UCSD-AML1 (cell line): ENCODE measurements at regions not wholly inside any gene's neighbourhood (a gene's known extent, or its start where the extent isn't known, plus 50 kb on each side); places are given as distances from the start of the nearest gene placed in this dataset.

Source experiments
- DNase-seq: peaks from one replicate; lab custom pipeline; 2025; ENCODE audit not compliant: unreplicated experiment; lab: John Stamatoyannopoulos, UW

DNA sequence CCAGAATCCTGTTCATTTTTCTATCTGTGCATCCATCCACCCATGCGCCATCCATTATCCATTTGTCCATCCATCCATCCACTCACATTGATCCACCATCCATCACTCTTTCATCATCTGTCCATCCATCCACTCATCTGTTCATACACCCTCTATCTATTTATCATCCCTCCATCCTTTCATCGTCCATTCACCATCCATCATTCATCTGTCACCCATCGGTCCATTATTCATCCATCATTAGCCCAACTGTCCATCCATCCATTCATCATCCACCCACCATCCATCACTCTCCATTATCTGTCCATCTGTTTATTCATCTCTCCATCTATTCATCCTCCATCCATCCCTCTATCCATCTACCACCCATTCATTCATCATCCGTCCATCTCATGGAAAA, 125.7 kb upstream of the TMPRSS2 start:
- no peak for DNase-seq

DNA sequence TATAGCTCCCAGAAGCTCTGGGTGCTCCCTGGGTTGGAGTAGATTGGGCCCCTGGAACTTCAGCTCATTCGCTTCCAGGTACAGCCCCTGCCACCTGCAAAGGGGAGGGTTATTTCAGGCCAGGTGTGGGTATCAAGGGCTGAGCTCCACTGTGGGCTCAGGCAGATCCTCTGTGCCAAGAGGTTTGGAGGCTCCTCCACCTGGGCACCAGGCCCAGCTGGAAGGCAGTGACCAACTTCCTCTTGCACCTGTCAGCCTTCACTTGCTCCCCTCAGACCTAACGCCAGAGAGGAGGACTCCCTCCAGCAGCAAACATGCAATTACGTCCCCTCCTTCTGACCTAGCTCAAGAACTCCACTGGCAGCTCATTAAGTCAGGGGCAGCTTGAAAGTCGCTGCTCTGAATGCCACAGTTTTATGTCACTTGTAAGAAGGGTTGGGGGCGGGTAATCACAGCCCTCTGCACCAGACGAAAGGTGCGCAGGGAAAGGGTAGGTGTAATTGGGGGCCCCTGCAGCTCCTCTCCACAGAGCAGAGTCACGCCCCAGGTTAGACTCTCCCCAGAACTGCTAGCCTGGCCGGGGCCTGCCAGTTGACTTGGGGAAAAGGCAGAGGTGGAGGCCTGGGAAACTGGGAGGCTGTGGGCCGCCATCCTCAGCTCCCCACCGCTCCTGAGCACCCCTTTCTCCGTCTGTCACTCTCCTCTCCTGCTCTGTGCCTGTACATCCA, 125.0 kb upstream of the TMPRSS2 start:
- no peak for DNase-seq

DNA sequence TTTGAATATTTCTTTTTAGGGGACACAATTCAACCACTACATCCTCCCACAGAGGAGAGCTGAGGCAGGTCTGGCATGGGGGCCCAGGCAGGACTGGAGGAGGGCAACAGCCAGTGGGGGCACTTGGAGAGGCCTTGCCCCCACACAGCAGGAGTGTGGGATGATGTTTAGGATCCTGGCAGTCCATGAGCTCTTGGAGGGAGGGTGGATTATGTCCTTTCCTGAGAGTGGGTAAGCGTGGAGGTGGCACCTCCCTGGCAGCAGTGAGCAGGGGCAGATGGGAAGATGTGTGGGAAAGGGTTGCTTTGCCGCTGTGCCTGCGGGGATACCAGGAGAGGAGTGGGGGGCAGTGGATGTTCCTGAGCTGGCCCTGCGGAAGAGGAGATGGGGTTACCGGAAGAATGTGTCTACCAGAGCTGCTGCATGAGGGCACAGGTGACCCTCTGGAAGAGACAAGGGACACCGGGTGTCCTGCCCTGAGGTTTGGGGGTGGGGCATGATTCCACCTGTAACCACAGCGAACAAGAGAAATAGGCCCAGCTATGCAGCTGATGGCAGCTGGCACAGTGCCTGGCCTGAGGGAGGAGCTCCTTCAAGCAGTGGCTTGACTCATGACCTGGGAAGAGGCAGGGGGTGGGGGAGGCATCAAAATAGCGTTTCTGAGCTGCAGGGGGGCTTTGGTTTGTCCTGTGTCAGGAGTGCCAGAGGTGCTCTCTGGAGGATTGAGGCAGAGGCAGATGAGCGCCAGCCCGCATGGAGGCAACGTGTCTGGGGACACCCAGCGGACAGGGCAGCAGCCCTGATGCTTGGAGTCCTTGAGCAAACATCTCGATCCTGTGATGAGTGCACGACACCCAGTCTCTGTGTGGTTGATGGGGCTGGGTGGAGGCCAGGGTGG, 123.9 kb upstream of the TMPRSS2 start:
- DNase-seq, result no peak

DNA sequence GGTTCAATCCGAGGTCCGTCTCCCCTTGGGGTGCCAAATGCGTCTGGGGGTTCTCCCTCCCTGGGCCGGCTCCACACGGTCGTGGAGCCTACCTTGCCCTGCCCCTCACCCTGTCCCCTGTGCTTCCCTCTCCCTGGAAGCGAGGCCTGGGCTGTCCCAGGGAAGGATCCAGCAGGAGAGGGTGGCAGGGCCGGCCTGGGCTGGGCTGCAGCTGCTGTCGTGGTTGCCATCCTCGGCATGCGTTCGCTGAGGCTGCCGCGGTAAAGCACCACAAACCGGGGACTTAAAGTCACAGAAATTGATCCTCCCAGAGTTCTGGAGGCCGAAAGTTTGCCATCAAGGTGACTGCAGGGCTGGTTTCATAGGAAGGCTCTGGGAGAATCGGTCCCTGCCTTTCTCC, 123.0 kb upstream of the TMPRSS2 start:
- no peak for DNase-seq

DNA sequence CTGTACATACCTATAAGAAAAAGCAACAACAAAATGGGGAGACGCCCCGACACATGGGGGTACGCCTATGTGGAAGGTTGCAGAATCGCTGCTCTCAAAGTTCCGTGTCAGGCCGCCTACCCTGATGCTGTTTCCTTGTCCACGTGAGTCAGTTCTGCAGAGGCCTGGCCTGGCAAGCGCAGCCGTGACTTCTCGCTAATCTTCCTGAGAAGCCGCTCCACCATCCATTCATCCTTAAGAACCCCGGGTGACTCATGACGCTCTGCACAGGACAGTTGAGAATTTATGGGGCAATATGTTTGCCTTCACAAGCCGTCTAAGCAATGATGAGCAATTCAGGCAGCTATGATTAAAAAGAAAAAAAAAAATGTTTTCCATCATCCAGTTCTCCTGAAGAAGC, 122.3 kb upstream of the TMPRSS2 start:
- no peak for DNase-seq

DNA sequence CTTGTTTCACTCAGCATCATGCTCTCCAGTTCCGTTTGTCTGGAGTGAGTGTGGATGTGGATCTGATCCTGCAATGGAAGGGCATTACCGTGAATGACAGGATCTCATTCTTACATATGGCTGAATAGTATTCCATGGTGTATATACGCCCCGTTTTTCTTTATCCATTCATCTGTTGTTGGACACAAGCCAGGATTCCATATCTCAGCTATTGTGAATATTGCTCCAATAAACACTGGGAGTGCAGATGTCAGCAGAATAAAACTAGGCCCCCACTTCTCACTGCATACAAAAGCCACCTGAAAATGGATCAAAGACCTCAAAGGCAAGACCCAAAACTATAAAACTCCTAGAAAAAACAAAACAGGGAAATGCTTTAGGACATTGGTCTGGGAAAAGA, 120.3 kb upstream of the TMPRSS2 start:
- no peak for DNase-seq

DNA sequence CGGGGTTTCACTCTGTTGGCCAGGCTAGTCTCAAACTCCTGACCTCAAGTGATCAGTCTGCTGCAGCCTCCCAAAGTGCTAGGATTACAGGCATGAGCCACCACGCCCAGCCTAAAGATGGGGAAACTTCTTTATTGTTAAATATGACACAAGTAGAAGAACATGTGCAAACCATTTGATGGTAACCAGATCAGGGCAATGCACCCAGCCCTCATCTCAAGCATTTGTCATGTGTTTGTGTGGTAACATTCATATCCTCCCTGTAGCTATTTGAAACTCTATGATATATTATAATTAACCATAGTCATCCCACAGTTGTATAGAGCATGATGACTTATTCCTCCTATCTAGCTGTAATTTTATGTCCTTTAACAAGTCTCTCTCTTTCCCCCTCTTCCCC, 119.5 kb upstream of the TMPRSS2 start:
- DNase-seq, result no peak

DNA sequence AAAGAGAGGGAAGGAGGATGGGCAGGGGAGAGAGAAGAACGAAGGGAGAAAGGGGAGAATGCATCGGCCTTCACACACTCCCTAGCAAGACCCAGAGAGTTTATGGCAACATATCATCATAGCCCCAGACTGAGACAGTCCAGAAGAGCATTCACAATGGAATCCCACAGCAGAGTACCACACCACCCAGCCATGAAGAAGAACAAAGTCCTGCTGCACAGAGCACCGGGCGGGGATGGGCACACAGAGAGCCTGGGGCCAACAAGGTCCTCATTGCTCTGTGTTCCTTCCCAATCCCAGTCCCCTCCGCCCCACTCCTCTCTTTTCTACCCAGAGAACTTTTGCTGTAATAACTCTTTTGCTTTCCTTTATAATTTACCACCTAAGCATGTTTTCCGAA, 118.1 kb upstream of the TMPRSS2 start:
- no peak for DNase-seq

DNA sequence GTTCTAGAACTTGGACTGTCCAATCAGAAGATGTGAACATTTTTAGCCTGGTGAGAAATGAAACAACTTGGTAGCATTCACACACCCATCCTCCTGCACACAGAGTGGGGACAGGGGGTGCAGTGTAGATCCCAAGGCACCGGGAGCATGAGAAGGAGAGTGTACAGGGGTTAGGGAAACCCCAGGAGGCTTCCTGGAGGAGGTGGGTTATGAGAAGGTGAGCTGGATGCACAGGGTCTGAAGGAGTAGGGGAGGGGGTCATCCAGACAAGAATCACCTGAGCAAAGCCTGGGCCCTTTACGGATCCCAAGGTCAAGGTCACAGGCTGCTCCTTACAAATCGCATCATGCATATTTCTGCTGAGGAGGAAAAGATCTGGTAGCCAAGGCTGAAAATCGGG, 117.5 kb upstream of the TMPRSS2 start:
- DNase-seq, result no peak

DNA sequence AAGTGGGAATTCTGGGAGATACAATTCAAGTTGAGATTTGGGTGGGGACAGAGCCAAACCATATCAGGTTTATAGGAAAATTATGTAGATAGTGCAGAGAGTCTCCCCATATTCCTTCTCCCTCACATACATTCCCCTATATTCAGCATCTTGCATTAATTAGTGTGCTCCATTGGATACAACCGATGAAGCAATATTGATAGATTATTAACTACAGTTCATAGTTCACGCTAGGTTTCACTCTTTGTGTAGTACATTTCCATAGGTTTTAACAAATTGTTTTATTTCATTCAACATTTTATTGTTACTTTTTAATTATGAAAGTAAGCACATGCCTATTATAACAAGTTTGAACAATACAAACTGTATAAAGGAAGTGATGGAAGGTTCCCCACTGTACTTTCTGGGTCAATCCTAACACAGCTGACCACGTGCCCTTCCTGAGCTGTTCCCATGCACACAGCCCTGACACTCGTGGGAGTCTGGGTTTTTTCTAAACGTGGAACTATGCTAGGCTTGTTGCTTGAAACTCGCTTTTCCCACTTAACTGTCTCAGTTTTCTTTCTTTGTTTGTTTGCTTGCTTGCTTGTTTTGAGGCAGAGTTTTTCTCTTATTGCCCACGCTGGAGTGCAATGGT, 116.8 kb upstream of the TMPRSS2 start:
- no peak for DNase-seq

DNA sequence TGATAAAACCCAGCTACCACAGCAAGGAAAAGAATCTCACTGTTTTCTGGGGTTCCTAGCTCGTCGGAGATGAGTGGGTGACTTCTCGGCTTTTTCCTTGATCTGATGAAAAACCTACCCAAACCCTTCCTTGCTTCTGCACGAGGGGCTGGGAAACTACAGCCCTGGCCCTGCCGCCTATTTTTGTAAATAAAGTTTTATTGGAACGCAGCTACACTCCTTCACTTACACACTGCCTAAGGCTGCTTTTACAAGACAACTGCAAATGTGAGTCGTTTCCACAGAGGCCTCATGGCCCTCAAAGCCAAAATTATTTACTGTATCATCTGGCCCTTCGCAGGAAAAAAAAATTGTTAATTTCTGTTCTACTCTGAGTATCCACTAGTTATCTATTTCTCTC, 116.0 kb upstream of the TMPRSS2 start:
- no peak for DNase-seq

DNA sequence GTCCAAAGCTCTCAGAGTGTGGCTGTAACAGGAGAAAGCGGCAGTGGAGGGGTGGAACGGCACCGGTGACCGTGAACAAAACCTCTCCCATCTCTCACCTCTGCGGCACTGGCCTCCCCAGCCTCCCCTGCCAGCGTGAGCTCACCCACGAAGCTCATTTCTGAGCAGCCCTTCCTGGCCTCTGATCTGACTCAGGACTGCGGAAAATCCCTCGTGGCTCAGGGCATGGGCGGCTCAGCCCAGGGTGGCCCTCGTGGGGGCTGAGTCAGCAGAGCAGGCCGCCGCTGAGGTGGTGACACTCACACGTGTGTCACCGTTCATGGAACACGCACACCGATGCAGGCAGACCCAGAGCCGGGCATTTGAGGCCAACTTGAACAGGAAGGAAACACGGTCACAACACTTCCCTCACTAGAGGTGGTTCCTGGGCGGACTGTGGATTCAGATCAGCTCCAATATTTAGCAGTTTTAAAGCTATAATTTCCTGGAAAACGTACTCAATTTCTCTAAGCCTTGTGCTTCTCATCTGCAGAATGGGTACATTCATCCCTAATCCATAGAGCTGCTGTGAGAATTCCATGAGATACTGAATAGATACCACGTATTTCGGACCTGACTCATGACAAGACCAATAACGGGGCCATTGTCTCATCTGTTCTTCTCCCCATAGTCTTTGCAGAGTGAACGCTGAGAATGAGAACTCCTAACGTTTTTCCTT, 115.0 kb upstream of the TMPRSS2 start:
- no peak for DNase-seq

DNA sequence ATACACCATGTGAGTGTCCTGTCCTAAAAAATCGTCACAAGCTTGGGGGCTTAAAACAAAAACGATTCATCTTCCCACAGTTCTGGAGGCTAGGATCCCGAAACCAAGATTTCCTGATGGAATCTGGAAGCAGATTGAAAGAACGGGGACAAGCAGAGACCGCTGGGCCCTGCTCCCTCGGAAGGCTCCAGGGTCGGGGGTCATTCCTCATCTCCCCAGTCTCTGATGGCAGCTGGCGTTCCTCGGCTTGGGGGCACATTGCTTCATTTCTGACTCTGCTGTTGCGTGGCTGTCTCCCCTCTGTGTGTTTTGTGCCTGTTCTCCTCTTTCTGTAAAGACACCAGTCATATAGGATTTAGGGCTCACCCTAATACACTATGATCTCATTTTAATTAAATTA, 114.2 kb upstream of the TMPRSS2 start:
- DNase-seq, result no peak

DNA sequence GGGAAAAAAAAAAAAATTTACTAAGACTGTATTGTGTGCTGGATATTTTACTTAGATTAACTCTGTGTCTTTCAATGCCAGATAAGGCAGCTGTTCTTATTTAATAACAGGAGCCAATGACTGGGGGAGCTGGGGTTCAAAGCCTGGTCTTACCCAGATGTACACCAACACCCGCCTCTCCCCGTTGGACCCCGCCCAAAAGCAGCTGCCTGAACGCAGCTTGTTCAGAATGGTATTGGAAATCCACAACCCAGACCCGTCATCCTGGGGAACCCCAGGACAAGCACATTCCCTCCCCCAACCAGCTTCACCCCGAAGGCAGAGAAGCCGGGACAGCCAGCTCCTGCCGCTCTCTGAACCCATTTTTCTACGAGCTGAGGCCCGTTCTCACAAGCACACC, 113.6 kb upstream of the TMPRSS2 start:
- DNase-seq, result no peak

DNA sequence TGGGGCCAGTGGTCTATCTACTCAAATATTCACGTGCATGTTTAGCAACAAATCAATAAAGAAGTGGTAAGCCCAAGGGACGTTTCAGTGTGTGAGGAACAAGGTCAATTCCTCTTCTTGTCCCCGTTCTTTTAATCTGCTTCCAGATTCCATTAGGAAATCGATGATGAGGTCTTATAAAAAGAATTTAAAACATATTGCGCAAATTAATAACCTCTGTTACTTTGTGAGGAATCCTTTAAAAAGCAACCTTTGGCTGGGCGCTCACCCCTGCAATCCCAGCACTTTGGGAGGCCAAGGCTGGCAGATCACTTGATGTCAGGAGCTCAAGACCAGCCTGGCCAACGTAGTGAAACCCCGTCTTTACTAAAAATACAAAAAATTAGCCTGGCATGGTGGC, 113.0 kb upstream of the TMPRSS2 start:
- no peak for DNase-seq

DNA sequence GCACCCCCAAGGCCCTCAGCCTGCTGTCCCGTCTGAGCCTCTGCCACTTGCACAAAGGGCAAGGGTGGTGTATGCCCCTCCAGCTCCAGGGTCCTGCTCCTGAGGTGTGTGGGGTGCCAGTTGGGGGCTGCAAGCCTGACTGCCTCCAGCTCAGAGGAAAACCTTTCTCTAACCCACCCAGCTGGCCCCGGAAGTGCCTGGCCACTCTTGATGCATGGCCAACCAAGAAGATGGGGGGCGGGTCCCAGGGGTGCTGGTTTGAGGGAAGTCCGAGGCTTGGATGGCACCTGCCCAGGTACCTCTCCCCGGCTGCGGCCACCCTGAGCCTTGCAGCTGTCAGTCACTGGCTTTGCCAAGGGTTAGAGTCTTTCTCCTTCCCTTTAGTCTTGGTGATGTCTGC, 112.6 kb upstream of the TMPRSS2 start:
- no peak for DNase-seq

DNA sequence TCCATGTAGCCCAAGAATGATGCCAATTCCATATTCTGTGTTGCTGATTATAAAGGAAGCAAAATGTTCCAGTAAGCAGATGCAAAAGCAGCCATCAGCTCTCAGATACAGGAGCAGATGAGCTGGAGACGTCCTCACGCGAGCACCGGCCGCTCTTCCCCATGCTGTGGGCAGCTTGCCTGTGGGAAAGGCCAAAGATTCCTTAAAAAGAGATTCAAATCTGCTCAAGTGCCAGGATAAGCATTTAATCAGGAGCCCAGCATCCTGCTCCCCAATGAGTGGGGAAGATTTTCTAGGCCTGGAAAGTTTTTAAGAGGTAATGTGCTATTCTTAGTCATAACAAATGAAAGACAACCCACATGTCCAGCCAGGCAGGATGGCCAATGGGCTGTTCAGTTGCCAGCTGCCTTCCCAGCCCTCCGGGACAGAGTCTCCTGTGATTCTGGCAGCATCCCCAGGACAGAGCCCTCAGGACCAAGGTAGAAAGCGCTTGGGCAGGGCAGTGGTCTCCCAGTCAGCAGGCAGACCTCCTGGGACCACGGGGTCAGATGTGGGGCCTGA, 108.2 kb upstream of the TMPRSS2 start:
- DNase-seq, result no peak

DNA sequence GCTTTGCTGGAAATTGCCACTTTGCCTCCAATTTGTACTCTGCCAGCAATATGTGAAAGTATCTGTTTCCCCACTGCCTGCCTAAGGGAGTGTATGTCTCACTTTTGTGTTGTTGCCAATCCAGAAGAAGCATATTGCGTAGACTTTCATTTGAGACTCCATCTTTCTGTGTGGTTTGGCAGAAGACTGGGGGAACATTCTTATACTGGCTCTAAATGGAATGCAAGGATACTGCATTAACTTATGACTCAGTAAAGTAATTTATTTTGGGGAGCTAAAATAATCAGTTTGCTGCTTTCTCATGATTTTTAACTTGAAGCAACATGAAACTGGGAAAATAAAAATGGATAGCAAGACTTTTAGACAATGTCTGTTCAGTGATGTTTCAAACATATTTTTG, 107.7 kb upstream of the TMPRSS2 start:
- no peak for DNase-seq

DNA sequence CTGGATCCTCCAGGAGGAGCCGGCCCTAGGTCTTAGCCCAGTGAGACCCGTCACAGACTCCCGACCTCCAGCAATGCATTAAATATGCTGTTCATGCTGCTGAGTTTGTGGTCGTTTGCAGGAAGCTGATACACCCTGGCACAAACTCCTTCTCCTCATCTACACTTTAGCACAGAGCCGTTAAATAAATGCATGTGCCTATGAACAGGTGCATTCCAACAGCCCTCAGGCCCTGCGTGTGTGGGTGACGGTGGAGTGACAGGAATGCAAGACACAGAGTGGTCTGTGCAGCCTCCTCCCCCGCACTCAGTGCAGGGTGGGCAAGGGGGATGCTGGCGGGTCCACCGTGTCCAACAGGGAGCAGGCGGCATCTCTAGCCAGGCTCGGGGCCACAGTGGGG, 106.6 kb upstream of the TMPRSS2 start:
- DNase-seq, result no peak

DNA sequence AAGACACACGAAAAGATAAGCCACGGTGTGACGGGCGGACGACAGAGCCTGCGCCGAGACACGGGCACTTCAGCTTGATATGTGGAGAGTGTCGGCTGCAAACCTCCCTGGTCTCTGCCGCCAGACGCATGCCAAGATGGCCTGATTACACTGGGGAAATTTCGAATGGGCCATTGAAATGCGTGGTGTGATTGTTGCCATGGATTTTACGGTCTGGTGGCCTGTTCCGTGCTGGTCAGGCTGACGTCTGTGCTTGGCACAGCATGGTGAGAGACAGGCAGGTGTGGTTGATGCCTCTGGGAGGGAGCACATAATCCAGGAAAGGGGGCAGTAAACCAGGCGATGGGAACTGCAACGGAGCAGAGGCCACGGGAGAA, 105.6 kb upstream of the TMPRSS2 start:
- no peak for DNase-seq
